ENCODE measurements at regions not wholly inside any gene's neighbourhood (a gene's known extent, or its start where the extent isn't known, plus 50 kb on each side); places are given as distances from the start of the nearest gene placed in this dataset.

DNA sequence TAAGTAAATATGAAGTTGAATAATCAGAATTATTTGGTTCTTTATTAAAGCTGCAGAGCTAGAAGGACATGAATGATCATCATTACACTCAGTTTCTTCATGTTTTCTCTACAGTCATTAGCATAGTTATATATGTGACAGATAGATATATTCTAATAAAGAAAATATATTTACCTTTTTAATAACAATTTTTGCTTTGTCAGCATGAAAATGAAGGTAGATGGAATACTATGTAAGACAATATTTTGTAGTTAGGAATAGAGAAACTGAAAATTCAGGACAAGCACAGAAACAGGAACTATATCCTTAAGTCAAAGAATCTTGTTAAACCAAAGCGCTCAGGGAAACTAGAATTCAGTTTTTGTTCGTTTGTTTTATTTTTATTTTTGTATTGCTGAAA, 649.9 kb upstream of the NRXN1 start:
- DNase-seq (ENCODE audit: low spot score), result no peak

DNA sequence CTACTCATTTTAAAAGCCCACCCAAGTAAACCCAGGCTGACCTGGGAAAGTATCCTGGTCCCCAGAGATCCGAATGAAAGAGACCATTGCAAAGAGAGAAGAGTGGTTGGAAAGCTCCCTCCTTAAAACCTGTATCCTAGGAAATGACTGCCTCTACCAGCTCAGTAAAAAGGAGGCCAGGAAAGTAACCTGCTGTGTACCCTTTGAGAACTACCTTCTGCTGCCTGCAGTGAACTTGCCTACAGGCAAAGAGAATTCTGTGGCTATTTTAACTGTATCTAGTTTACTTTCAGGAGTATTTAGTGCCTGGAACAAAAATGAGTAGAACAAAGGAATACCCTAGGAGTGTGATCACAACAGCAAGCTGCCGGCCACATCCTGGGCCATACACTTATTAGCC, 641.7 kb upstream of the NRXN1 start:
- no peak for DNase-seq (ENCODE audit: low spot score)

DNA sequence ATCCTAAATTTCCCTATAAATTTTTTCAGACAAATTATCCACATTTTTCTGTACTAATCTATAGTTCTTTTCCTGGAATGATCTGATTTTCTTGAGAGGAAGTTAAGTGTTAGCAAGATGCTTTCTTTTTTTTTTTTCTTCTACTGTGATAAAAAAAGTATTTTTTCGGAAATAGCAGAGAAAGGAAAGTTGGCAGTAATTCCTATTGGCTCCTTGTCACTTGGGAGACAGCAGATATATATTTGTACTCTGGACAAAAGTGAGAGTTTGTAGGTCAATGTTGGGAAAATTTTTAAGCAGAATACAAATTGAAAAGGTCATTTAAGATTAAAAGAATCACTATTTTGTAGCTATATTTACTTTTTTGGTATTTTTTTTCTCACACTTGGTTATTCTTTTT, 635.7 kb upstream of the NRXN1 start:
- DNase-seq (ENCODE audit: low spot score), result no peak

DNA sequence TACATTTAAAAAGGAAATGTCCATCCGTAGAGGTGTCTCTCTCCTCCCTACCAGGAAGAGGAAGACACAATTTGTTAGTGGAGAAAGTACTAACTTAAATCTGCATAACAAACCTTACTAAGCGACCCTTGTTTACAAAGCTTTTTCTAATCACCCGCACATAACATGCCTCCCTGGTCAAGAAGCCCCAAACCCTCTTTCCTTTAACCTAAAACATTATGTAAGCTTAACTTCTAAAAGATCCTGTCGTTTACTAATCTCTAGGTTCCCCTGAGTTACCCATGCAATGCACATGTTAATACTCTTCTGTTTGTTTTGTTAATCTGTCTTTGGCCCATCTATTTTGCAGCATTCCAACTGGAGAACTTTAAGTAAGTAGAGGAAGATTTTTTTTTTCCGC, 630.3 kb upstream of the NRXN1 start:
- DNase-seq (ENCODE audit: low spot score), result no peak

DNA sequence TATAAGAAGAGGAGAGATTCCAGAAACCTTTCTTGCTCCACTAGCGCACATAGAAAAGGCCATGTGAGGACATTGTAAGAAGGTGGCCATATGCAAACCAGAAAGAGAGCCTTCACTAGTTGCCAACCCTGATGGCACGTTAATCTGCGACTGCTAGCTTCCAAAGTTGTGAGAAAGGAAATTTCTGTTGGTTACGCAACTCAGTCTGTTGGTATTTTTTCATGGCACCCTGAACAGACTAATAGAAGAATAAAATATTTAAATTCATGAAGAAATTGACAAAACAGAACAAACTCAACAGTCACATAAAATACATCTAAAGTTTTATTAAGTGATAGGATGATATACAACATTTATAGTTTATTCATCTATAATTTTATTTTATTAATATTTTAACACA, 625.9 kb upstream of the NRXN1 start:
- DNase-seq (ENCODE audit: low spot score), result no peak

DNA sequence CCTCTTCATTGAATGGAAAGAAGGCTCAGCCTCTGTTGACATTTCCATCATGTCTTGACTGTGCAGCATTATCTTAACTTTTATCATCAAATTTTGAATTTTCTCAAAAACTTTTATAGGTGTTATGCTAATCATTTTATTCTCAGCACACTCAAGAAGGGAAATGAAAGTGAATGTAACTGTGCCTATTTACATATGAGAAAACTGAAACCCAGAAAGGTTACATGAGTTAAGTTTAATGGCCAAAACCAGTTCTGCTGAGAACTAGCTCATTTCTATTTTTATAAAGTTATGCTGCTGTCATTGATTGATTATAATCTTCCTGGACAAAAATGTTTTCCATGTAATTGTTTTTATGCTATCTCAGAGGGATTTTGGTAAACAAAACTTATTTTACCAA, 618.8 kb upstream of the NRXN1 start:
- DNase-seq (ENCODE audit: low spot score), result no peak

DNA sequence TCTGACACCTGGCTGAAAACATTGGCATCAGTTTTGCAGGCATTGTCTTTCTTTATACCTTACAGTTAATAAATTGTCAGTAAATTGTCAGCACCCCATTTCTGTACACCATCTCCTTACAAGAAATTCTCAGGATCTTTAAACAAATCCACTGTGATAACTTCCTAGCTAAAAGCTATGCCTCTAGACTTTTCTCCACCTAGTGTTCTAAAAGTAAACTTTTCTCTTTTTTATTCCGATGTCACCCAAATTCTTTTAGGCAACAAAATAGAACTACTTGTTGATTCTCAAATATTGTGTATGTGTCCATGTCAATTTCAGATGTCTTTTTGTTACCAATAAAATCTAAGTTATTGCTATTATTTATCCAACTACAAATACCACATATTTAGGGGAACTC, 617.4 kb upstream of the NRXN1 start:
- no peak for DNase-seq (ENCODE audit: low spot score)

DNA sequence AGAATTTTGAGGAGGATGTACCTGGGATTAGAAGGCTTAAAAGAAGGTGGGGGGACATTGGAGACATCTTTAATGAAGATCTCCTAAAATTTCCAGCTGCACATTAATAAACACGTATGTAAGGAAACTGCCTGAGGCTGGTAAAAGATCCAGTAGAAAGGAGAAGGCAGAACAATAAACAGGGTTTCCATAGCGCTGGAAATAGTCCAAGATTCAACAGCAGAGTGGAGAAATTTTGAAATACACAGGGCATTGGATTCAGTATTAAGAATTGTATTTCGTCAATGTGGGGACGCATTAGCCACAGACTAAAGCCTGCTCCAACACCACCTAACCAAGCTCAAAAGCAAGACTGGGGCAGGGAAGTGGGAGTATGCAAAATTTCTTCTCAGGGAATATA, 606.9 kb upstream of the NRXN1 start:
- no peak for DNase-seq (ENCODE audit: low spot score)

DNA sequence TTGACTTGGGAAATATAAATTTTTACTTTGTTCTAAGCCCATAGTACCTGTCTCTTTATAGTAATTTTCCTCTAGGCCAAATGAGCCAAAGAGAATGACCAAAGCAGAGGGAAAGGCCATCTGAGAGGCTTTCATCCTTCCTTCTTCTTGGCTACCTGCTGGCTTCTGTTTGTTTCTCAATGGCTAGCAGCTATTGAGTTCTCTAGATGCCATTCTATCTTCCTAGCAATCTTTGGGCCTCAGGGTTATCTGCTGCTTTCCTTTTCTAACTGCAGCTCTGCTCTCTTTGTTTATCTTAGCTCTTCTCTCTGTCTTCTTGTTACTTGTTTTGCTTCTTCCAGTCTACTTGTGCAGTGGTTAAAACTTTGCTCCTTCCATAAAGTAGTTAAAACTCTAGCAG, 601.1 kb upstream of the NRXN1 start:
- DNase-seq (ENCODE audit: low spot score), result no peak

DNA sequence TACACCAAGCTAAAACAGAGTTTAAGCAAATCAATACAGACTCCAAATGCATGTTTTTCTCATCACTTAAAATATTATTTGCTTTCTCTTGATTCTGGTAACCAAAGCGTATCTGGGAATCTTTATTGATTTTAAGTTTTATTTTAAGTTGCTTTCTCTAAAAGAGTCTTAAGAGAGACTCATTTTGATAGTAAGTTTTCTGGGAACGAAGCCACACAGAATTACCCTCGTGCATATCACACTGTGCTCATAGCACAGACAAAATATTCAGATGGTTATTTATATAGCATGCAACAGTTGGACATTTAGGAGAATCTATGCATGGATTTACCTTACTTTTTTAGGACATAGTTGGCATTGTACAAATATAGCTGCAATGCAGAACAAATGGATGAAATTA, 597.5 kb upstream of the NRXN1 start:
- DNase-seq (ENCODE audit: low spot score), result peak; percentile 79

DNA sequence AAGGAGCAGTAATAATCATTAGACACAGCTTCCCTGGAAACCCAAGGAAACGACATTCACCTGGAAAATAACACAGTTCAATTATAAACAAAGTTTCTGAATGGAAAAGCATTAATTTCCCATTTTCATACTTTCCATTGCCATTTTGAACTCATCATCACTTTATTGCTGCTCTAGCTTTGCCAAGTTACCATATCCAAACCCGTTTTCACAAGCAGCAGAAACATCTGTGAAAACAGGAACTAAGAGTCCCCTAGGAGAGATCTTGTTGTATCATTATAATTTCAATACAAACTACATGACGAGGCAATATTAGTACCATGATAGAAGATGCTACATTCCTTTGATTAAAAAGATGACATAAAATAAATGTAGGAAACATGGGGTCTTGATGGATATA, 597.0 kb upstream of the NRXN1 start:
- no peak for DNase-seq (ENCODE audit: low spot score)

DNA sequence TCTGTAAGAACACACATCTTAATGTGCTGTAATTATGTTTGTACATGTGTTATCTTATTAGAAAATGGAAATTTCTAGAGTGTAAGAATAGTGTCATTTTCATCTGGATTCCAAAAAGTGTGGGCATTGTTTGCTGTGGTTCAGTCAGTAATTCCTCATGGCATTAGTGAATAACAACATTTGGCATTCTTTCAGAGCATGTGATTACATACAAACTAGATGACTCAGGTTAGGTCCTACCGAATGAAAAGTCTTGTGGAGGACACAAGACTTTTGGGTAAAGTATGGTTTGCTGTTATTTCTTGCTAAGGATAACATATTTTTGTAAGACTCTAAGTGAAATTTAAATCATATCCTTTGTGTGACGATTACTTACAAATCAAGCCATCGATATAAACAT, 593.1 kb upstream of the NRXN1 start:
- no peak for DNase-seq (ENCODE audit: low spot score)

DNA sequence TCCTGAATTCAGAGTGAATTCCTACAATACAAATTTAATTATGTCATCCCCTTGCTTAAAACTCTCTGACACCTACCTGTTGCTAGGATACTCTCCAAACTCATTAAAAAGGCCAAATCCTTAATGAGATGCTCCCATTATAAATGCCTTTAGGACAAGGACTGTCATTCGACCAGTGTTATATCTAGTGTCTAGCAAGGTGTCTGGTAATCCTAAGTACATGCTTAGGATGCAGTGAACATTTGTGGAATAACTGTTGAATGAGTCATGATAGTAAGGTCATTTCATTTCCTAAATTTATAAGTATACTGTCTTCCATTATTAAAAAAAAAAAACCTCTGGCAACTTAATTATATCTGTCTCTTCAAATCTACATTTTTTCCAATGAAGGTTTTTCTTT, 588.9 kb upstream of the NRXN1 start:
- DNase-seq (ENCODE audit: low spot score), result no peak

DNA sequence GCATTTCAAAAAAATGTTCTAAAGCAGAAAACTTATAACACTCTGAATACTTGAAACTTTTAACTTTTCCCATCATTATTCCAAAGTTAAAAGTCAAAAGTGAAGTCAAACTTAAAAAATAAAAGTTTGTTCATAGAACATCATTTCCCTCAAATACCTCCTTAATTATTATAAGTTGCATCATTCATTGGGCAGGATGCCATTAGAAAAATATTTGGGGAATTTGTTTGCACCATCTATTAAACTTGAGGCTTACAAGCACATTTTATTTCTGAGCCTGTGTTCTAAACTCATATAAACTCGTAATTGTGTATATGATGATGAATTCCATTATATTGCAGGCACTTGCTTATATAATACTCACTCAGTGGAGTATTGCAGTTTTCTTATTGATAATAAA, 588.0 kb upstream of the NRXN1 start:
- no peak for DNase-seq (ENCODE audit: low spot score)

DNA sequence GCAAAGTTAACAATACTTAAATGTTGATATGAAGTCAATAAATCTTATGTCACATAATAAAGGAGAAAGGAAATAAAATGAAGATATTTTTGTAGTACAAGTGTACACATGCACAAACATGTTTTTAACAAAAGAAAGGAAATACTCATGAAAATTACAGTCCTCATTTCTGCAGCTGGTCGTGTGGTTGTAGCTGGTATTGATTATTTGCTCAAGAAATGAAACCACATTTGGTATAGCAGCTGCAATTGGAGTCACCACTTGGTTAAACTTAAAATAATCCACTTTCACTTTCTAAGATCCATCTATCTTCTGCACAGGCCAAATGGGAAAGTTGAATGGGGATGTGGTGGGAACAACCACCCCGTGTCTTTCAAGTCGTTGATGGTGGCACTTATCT, 580.5 kb upstream of the NRXN1 start:
- no peak for DNase-seq (ENCODE audit: low spot score)

DNA sequence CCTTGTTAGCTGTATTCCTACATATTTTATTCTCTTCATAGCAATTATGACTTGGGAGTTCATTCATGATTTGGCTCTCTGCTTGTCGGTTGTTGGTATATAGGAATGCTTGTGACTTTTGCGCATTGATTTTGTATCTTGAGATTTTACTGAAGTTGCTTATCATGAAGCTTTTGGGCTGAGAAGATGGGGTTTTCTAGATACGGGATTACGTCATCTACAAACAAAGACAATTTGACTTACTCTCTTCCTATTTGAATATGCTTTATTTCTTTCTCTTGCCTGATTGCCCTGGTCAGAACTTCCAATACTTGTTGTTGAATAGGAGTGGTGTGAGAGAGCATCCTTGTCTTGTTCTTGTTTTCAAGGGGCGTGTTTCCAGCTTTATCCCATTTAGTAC, 569.8 kb upstream of the NRXN1 start:
- DNase-seq (ENCODE audit: low spot score), result no peak

DNA sequence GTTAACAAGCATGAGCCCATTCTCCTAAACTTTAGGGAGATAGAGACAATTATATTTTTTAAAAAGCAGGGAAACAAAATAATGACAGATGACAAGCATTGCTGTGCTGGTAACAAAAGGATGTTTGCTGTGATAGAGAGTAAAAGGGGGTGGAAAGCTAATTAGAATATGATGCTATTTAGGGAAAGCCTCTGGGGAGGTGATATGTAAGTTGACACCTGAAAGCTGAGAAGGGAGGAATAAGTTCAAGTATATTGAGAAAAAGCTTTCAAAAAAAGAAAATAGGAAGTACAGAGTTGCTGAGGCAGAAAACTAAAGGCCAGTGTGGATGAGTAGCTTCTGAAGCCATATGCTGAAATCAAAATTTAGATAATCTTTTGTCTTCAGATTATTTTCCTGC, 565.2 kb upstream of the NRXN1 start:
- DNase-seq (ENCODE audit: low spot score), result no peak

DNA sequence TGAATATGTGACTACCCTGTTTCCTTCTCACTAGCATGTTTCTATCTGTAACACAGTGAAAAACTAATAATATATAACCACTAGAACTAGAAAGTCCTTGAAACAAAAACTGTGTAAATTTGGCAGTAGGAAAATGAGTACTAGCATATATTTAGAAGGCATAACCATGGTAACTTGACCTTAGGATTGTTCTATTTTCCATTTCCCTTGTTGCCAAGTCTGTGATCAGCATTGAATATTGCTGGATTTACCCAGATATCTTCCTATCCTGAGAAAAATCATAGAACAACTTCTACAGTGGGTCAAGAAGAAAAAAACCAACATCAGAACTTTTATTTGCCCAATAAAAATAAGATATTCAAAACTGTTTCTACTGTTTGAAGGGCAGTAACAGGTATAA, 563.9 kb upstream of the NRXN1 start:
- no peak for DNase-seq (ENCODE audit: low spot score)

DNA sequence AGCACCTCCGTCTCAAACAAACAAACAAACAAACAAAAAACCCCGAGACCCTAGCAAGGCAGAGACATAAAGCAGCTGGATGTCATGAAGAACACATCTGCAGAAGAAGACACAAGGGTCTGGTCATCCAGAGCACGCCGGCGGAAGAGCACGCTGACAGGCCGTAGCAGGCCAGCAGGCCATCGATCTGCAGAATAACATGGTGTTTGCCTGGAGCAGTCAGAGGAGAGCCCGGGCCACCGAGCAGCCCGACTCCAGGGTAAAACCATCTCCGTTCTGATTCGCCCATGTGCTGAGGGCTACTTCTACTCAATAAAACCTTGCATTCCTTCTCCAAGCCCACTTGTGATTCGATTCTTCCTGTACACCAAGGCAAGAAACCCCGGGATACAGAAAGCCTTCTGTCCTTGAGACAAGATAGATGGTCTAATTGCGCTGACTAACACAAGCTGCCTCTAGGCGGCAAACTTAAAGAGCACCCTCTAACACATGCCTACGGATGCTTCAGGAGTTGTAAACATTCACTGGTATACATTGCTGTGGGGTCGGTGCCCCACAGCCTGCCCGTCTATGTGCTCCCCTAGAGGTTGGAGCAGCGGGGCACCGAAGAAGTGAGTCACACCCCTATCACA, 549.8 kb upstream of the NRXN1 start:
- DNase-seq (ENCODE audit: low spot score), result no peak

DNA sequence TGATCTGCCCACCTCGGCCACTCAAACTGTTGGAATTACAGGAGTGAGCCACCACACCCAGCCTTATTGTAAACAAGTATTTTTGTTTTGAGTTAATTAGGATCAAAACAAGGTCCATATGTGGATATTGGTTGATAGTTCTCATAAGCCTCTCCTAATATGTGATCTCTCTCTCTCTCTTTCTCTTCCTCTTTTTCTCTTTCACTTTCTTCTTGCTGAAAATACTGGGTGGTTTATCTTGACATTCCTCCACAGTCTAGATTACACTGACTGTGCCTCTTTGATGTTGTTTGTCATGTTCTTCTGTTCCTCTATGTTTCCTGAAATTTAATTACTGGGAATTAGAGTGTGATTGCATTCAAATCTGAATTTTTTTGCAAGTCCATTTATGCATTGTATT, 547.5 kb upstream of the NRXN1 start:
- no peak for DNase-seq (ENCODE audit: low spot score)

DNA sequence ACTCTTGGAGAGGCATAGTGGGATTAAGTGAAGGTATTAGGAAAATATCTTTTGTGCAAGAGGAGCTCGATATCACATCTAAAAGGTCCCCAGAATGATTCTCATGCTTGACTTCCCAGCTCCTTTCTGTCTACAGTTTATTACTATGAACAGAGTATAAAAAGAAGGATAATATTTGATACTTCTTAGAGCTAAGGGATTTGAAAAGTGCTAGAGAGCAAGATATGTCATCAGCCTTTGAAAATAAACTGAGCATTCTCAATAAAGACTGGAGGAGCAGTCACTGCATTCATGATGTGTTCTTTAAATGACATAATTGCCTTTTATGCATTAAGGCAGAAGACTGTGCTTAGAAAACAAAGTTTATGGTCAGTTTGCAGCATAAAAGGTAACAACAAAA, 543.2 kb upstream of the NRXN1 start:
- peak; percentile 80 for DNase-seq (ENCODE audit: low spot score)

DNA sequence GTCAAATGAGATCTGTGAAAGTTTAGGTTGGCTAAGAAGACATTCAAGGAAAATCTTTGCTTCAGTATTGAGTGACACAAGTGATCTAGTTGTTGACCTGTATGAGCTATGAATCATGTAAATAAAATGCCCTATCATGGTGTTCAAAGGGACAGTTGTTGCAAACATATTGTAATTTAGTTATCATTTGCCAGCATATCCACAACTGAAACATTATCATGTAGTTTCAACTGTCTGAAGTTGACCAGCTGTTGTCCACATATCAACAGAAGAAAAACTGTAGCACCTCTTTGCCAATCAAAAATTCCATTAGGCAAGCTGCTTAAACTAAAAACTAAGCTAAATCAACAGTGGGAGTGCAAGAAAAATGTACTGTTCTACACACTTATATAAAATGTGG, 527.1 kb upstream of the NRXN1 start:
- no peak for DNase-seq (ENCODE audit: low spot score)

DNA sequence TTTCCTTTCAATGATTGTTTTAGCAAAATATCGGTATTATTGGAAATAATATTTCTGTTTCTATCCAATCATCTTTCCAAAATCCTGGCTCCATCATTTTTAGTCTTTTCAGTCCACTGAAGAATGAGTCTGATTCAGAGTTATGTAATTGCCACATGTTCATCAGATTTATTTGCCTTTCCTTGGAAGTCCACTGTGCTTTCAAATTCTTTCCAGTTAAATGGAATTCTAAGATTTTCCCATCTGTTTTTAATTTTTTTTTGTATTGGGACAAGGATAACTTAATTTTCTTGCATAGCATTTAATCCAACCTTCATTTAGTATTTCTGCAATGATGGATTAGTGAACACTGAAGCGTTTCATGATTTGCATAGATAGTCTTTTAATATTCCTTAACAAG, 521.5 kb upstream of the NRXN1 start:
- no peak for DNase-seq (ENCODE audit: low spot score)

DNA sequence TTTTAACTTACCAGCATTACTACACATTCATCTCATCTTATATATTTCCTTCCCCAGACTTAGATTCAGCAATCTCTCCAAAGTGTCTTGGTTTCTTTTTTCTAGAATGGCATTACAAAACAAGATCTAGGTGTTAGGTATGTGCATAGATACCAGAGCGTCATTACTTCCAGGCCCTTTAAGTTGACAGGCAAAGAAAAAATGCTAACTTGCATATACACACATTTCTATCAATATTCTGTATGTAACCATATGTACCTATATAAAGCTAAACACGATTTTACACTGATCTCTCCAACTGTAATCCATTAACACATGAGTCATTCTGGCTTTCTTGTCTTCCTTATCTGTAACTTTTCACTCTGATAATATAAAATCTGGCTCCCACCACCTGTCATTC, 503.8 kb upstream of the NRXN1 start:
- DNase-seq (ENCODE audit: low spot score), result no peak

DNA sequence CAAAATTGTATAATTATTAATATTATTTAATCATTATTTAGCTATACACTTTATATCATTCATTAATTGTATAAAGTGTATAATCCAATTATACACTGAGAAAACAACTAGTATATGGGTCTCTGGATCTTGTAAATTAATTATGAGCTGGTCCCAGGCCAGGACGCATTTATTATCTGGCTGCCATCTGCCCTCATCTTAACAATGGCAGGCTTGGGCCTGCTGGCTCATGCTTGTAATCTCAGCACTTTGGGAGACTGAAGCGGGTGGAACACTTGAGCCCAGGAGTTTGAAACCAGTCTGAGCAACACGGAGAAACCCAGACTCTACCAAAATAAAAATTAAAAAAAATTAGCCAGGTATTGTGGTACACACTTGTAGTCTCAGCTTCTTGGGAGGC, 502.2 kb upstream of the NRXN1 start:
- DNase-seq (ENCODE audit: low spot score), result no peak

All from umbilical cord (tissue), 1 donor.